Tibial nerve (tissue), 4 donors: ENCODE measurements at regions not wholly inside any gene's neighbourhood (a gene's known extent, or its start where the extent isn't known, plus 50 kb on each side); places are given as distances from the start of the nearest gene placed in this dataset.

Experiments
- CTCF ChIP-seq, 5 experiments: fragments of 200-600 bp in 3 of 5; fragments of 450-650 bp in 2 of 5; sonication (generic) in 3 of 5; IDR thresholded peaks; one replicate each; pipeline ENCODE4 v1.5.1; 2016 to 2019; ENCODE audit warnings: antibody characterized with exemption in 5 of 5, mild to moderate bottlenecking in 3 of 5, moderate library complexity in 2 of 5
- EP300 ChIP-seq, 2 donors: sonication (generic); formaldehyde crosslinking; IDR thresholded peaks; one replicate each; pipeline ENCODE4 v1.6.1; 2017; ENCODE audit warnings: antibody characterized with exemption in 2 of 2, mild to moderate bottlenecking in 1 of 2
- POLR2A ChIP-seq, 2 donors: fragments of 450-650 bp; IDR thresholded peaks; one replicate each; pipeline ENCODE4 v1.6.1; 2017; ENCODE audit warnings: antibody characterized with exemption in 2 of 2, mild to moderate bottlenecking in 2 of 2, moderate library complexity in 2 of 2

GRCh38 chr19:31725051-31725450 is 375.8 kb upstream of the TSHZ3 start:
- TF ChIP-seq CTCF (IDR thresholded peaks at IDR 0.05) (no peak), EP300 (IDR thresholded peaks at IDR 0.05) (no peak), POLR2A (IDR thresholded peaks at IDR 0.05) (no peak)
